ENCODE measurements at regions not wholly inside any gene's neighbourhood (a gene's known extent, or its start where the extent isn't known, plus 50 kb on each side); places are given as distances from the start of the nearest gene placed in this dataset.
A peak's percentile ranks its signal among the peaks of the same experiment; 100 is the strongest.

- no peak overlapping the region for H3K4me3 Mint-ChIP-seq
- ChIA-PET CTCF (ENCODE audit: partially characterized antibody) (interaction anchor here (1.6 kb wide), 1 partner anchor 9 kb away, joined by 5 read pairs; no protein-coding TSS in a partner anchor), POLR2A (ENCODE audit: partially characterized antibody) (no interaction called here)
Measured at GRCh38 chr10:32131388-32131787, 75.2 kb upstream of the KIF5B start.

DNA sequence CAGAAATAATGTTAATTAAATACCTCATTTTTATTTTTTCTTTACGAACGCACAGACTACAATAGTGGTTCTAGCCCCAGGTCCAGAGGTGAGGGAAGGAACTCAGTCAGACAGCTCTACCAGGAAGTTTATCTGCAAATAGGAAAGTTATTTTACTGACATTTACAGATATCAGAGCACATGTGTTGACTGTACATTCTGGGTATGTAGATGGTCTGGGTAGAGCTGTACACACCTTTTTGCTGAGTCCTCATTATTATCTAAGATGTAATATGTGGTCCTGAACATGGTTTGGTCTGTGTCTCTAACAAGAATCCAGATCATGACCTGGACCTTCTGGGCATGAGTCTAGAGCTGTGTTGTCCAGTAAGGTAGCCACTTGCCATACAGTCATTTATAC, 74.6 kb upstream of the KIF5B start:
- no peak for DNase-seq
- H3K27ac Mint-ChIP-seq: no peak overlapping the region
- H3K4me1 ChIP-seq (ENCODE audit: insufficient read depth, low read length): peaks cover 8% of the 10 kb centered on the region
- intact Hi-C loops (cut with micrococcal nuclease): no loop called here
- no peaks in the 10 kb centered on the region for H3K36me3 ChIP-seq (ENCODE audit: insufficient read depth, low read length)
- no peak overlapping the region for H3K4me3 Mint-ChIP-seq
- CTCF ChIA-PET (ENCODE audit: partially characterized antibody): interaction anchor here (1.6 kb wide), 1 partner anchor 9 kb away, joined by 5 read pairs; no protein-coding TSS in a partner anchor
- no peaks in the 10 kb centered on the region for H3K36me3 Mint-ChIP-seq
- POLR2A ChIA-PET (ENCODE audit: partially characterized antibody): interaction anchor here (0.7 kb wide), 1 partner anchor 63 kb away, joined by 3 read pairs; no protein-coding TSS in a partner anchor
- H3K9me3 ChIP-seq (ENCODE audit: control insufficient read depth in 1 of 2, low read length in 2 of 2): no peaks in the 10 kb centered on the region
- peaks cover 5 to 14% (median 7%) of the 10 kb centered on the region in 4 donors for H3K4me1 Mint-ChIP-seq
- no peak overlapping the region for H3K27ac ChIP-seq (ENCODE audit: low read depth, low read length)
- no peak overlapping the region for H3K4me3 ChIP-seq (ENCODE audit: low read length in 2 of 2)
- peaks cover 0 to 2% of the 10 kb centered on the region in 2 donors for H3K27me3 Mint-ChIP-seq
- H3K27me3 ChIP-seq (ENCODE audit: insufficient read depth, low read length): no peaks in the 10 kb centered on the region
- no peaks in the 10 kb centered on the region for H3K9me3 Mint-ChIP-seq

More at GRCh38 chr10:32131388-32131787, 75.2 kb upstream of the KIF5B start:
- Mint-ChIP-seq H3K4me1 (peaks cover 5 to 14% (median 7%) of the 10 kb centered on the region in 4 donors), H3K36me3 (no peaks in the 10 kb centered on the region), H3K27me3 (peaks cover 0 to 2% of the 10 kb centered on the region in 2 donors), H3K27ac (peak overlapping the region in 2 of 7 donors; percentile 42 to 72), H3K9me3 (no peaks in the 10 kb centered on the region)
- Histone ChIP-seq H3K4me1 (ENCODE audit: insufficient read depth, low read length) (peaks cover 8% of the 10 kb centered on the region), H3K9me3 (ENCODE audit: control insufficient read depth in 1 of 2, low read length in 2 of 2) (no peaks in the 10 kb centered on the region), H3K36me3 (ENCODE audit: insufficient read depth, low read length) (no peaks in the 10 kb centered on the region), H3K27me3 (ENCODE audit: insufficient read depth, low read length) (no peaks in the 10 kb centered on the region), H3K4me3 (ENCODE audit: low read length in 2 of 2) (no peak overlapping the region), H3K27ac (ENCODE audit: low read depth, low read length) (no peak overlapping the region)
- DNase-seq: no peak
- intact Hi-C loops (cut with micrococcal nuclease): no loop called here

GRCh38 chr10:32125023-32125422, 68.8 kb upstream of the KIF5B start:
- Histone ChIP-seq H3K27ac (ENCODE audit: low read depth, low read length) (no peak overlapping the region), H3K27me3 (ENCODE audit: insufficient read depth, low read length) (no peaks in the 10 kb centered on the region), H3K4me3 (ENCODE audit: low read length in 2 of 2) (no peak overlapping the region), H3K9me3 (ENCODE audit: control insufficient read depth in 1 of 2, low read length in 2 of 2) (peaks cover 0 to 10% of the 10 kb centered on the region in 2 donors), H3K36me3 (ENCODE audit: insufficient read depth, low read length) (no peaks in the 10 kb centered on the region), H3K4me1 (ENCODE audit: insufficient read depth, low read length) (no peaks in the 10 kb centered on the region)
- Mint-ChIP-seq H3K4me1 (no peaks in the 10 kb centered on the region), H3K27ac (no peak overlapping the region), H3K36me3 (peaks cover 0 to 3% of the 10 kb centered on the region in 2 donors), H3K27me3 (peaks cover 0 to 2% of the 10 kb centered on the region in 2 donors), H3K9me3 (peaks cover 0 to 13% (median 6%) of the 10 kb centered on the region in 8 donors), H3K4me3 (no peak overlapping the region)
- intact Hi-C loops (cut with micrococcal nuclease): no loop called here
- CTCF ChIA-PET (ENCODE audit: partially characterized antibody): no interaction called here
- DNase-seq: no peak
- POLR2A ChIA-PET (ENCODE audit: partially characterized antibody): no interaction called here

DNA sequence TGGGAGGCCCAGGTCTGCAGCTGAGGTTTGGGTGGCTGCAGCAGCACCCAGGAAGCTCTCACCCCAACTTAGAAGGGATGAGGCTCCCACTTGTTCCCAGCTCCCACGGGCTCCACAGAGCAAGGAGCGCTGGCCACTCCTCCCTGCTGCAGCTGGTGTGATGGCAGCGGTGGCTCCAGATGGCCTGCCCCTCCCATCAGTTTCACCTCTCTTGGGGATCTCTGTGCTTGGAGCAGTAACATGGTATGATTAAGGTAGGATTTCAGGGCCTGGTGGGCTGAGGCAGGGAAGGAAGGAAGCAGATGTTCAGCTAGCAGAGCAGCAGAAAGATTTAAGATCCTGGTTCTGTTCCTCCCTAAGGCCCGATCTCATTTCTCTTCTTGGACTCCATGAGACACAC, 66.8 kb upstream of the KIF5B start:
- H3K4me3 Mint-ChIP-seq: no peak overlapping the region
- ChIA-PET POLR2A (ENCODE audit: partially characterized antibody) (no interaction called here), CTCF (ENCODE audit: partially characterized antibody) (no interaction called here)
- Histone ChIP-seq H3K9me3 (ENCODE audit: control insufficient read depth in 1 of 2, low read length in 2 of 2) (peaks cover 0 to 10% of the 10 kb centered on the region in 2 donors), H3K36me3 (ENCODE audit: insufficient read depth, low read length) (no peaks in the 10 kb centered on the region), H3K27me3 (ENCODE audit: insufficient read depth, low read length) (no peaks in the 10 kb centered on the region), H3K27ac (ENCODE audit: low read depth, low read length) (no peak overlapping the region), H3K4me1 (ENCODE audit: insufficient read depth, low read length) (no peaks in the 10 kb centered on the region), H3K4me3 (ENCODE audit: low read length in 2 of 2) (no peak overlapping the region)
- H3K27me3 Mint-ChIP-seq: peaks cover 0 to 2% of the 10 kb centered on the region in 2 donors
- no peak for DNase-seq
- intact Hi-C loops (cut with micrococcal nuclease): no loop called here
- H3K4me1 Mint-ChIP-seq: no peaks in the 10 kb centered on the region
- peaks cover 0 to 13% (median 6%) of the 10 kb centered on the region in 8 donors for H3K9me3 Mint-ChIP-seq
- no peak overlapping the region for H3K27ac Mint-ChIP-seq
- peaks cover 0 to 3% of the 10 kb centered on the region in 2 donors for H3K36me3 Mint-ChIP-seq

DNA sequence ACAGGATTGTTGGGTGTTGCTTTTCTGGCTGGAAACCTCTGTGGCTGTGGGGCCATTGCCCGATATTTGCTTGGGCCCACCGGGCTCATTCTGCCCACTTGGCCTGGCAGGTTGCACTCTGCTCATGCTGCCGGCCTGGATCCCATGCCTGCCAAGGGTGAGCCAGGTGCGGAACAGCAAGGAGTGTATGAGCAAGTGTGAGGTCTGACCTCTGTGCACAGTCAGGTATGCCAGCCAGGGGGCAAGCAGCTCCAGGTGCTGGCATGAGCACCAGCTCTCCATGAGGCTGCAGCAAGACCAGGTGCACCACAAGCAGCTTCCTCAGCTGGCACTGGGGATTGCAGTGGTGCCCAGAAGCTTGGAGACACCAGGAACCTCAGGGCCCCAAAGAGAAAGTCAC, 65.4 kb upstream of the KIF5B start:
- no peaks in the 10 kb centered on the region for H3K36me3 ChIP-seq (ENCODE audit: insufficient read depth, low read length)
- no peak overlapping the region for H3K27ac ChIP-seq (ENCODE audit: low read depth, low read length)
- peaks cover 0 to 10% of the 10 kb centered on the region in 2 donors for H3K9me3 ChIP-seq (ENCODE audit: control insufficient read depth in 1 of 2, low read length in 2 of 2)
- Mint-ChIP-seq H3K36me3 (peaks cover 0 to 3% of the 10 kb centered on the region in 2 donors), H3K27ac (no peak overlapping the region), H3K27me3 (peaks cover 6 to 7% of the 10 kb centered on the region in 2 donors), H3K4me1 (no peaks in the 10 kb centered on the region), H3K9me3 (peaks cover 0 to 13% (median 6%) of the 10 kb centered on the region in 8 donors), H3K4me3 (no peak overlapping the region)
- DNase-seq: no peak
- POLR2A ChIA-PET (ENCODE audit: partially characterized antibody): no interaction called here
- no peak overlapping the region for H3K4me3 ChIP-seq (ENCODE audit: low read length in 2 of 2)
- intact Hi-C loops (cut with micrococcal nuclease): no loop called here
- CTCF ChIA-PET (ENCODE audit: partially characterized antibody): interaction anchor here (1.5 kb wide), 1 partner anchor 10 kb away, joined by 5 read pairs; no protein-coding TSS in a partner anchor
- H3K27me3 ChIP-seq (ENCODE audit: insufficient read depth, low read length): no peaks in the 10 kb centered on the region
- no peaks in the 10 kb centered on the region for H3K4me1 ChIP-seq (ENCODE audit: insufficient read depth, low read length)

DNA sequence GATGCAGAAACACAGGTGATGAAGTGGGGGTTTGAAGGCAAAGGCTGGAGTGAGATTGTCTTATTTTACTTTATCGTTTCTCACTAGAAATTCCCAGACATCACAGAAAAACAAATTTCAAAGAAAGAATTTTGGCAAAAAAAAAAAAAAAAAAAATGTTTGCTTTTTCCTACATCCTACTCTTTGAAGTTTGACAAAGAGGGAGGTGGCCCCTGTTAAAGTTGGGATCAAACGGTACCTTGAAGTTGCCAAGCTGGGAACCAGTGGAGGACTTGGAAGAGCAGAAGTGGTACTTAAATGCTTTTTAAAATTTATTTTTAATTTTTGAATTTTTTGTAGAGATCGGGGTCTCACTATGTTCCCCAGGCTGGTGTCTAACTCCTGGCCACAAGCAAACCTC, 63.9 kb upstream of the KIF5B start:
- DNase-seq: no peak
- intact Hi-C loops (cut with micrococcal nuclease): no loop called here
- H3K27ac ChIP-seq (ENCODE audit: low read depth, low read length): no peak overlapping the region
- Mint-ChIP-seq H3K27me3 (peaks cover 9 to 11% of the 10 kb centered on the region in 2 donors), H3K9me3 (peaks cover 0 to 15% (median 6%) of the 10 kb centered on the region in 8 donors), H3K27ac (no peak overlapping the region), H3K4me1 (no peaks in the 10 kb centered on the region), H3K4me3 (no peak overlapping the region), H3K36me3 (peaks cover 0 to 3% of the 10 kb centered on the region in 2 donors)
- peaks cover 0 to 10% of the 10 kb centered on the region in 2 donors for H3K9me3 ChIP-seq (ENCODE audit: control insufficient read depth in 1 of 2, low read length in 2 of 2)
- POLR2A ChIA-PET (ENCODE audit: partially characterized antibody): no interaction called here
- no peaks in the 10 kb centered on the region for H3K36me3 ChIP-seq (ENCODE audit: insufficient read depth, low read length)
- CTCF ChIA-PET (ENCODE audit: partially characterized antibody): no interaction called here
- no peaks in the 10 kb centered on the region for H3K4me1 ChIP-seq (ENCODE audit: insufficient read depth, low read length)
- H3K27me3 ChIP-seq (ENCODE audit: insufficient read depth, low read length): no peaks in the 10 kb centered on the region
- no peak overlapping the region for H3K4me3 ChIP-seq (ENCODE audit: low read length in 2 of 2)

- H3K9me3 ChIP-seq (ENCODE audit: control insufficient read depth in 1 of 2, low read length in 2 of 2): no peaks in the 10 kb centered on the region
- H3K27ac ChIP-seq (ENCODE audit: low read depth, low read length): no peak overlapping the region
- peaks cover 10 to 14% of the 10 kb centered on the region in 2 donors for H3K27me3 Mint-ChIP-seq
- no peak overlapping the region for H3K27ac Mint-ChIP-seq
- H3K4me1 Mint-ChIP-seq: no peaks in the 10 kb centered on the region
- H3K4me3 ChIP-seq (ENCODE audit: low read length in 2 of 2): no peak overlapping the region
- DNase-seq: no peak
- no peaks in the 10 kb centered on the region for H3K27me3 ChIP-seq (ENCODE audit: insufficient read depth, low read length)
- ChIA-PET POLR2A (ENCODE audit: partially characterized antibody) (no interaction called here), CTCF (ENCODE audit: partially characterized antibody) (interaction anchor here (0.7 kb wide), 1 partner anchor 624 kb away, joined by 3 read pairs; no protein-coding TSS in a partner anchor)
- intact Hi-C loops (cut with micrococcal nuclease): no loop called here
- H3K4me3 Mint-ChIP-seq: no peak overlapping the region
- H3K36me3 Mint-ChIP-seq: no peaks in the 10 kb centered on the region
- H3K9me3 Mint-ChIP-seq: peaks cover 0 to 2% (median 0%) of the 10 kb centered on the region in 8 donors
- H3K4me1 ChIP-seq (ENCODE audit: insufficient read depth, low read length): no peaks in the 10 kb centered on the region
- H3K36me3 ChIP-seq (ENCODE audit: insufficient read depth, low read length): no peaks in the 10 kb centered on the region
Measured at GRCh38 chr10:32114508-32114907, 58.3 kb upstream of the KIF5B start.

Data from CD4-positive, alpha-beta memory T cell (primary cell).